ENCODE measurements at regions not wholly inside any gene's neighbourhood (a gene's known extent, or its start where the extent isn't known, plus 50 kb on each side); places are given as distances from the start of the nearest gene placed in this dataset.

GRCh38 chr3:178381555-178381954, 154.7 kb upstream of the KCNMB2 start:
- Histone ChIP-seq H3K9me3 (no peaks in the 10 kb centered on the region), H3K27me3 (no peaks in the 10 kb centered on the region), H3K4me3 (no peak overlapping the region), H3K4me1 (ENCODE audit: insufficient read depth) (peaks cover 2% of the 10 kb centered on the region), H3K36me3 (no peaks in the 10 kb centered on the region), H3K27ac (no peak overlapping the region)
- TF ChIP-seq CTCF (IDR thresholded peaks at IDR 0.05): no peak
- intact Hi-C loops (cut with DNase I): no loop called here
- WGBS, 3 donors: 86 to 95% (median 90%) methylated on average over 1 of the region's 1 CpG
- DNase-seq: no peak

DNA sequence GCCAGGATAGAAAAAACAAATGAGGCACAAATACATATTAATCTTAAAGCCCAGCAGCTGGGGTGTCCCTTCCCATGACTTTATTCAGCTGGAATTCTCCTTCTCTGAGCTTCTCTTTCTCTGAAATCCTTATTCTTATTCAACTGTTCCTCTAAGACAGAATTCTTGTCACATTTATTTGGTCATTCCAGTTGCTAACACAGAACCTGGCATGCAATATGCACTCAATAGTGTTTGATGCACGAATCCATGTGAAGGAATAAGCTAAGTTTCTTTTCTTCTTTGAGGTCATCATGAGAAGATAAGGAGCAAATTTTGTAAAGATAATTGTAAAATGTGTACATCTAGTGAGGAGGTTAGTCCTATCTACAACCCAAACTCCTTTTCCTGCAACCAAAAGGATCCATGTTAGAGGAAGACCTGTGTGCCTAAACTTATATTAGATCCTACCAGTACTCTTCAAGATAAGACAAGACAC, 154.2 kb upstream of the KCNMB2 start:
- no peak overlapping the region for H3K27ac ChIP-seq
- peaks cover 2% of the 10 kb centered on the region for H3K4me1 ChIP-seq (ENCODE audit: insufficient read depth)
- H3K27me3 ChIP-seq: no peaks in the 10 kb centered on the region
- intact Hi-C loops (cut with DNase I): no loop called here
- 79 to 91% (median 89%) methylated on average over 1 of the region's 1 CpG for WGBS, 3 donors
- no peaks in the 10 kb centered on the region for H3K9me3 ChIP-seq
- TF ChIP-seq EP300 (IDR thresholded peaks at IDR 0.05) (no peak), CTCF (IDR thresholded peaks at IDR 0.05) (no peak), POLR2A (IDR thresholded peaks at IDR 0.05) (no peak)
- no peaks in the 10 kb centered on the region for H3K36me3 ChIP-seq
- H3K4me3 ChIP-seq: no peak overlapping the region
- DNase-seq: no peak

DNA sequence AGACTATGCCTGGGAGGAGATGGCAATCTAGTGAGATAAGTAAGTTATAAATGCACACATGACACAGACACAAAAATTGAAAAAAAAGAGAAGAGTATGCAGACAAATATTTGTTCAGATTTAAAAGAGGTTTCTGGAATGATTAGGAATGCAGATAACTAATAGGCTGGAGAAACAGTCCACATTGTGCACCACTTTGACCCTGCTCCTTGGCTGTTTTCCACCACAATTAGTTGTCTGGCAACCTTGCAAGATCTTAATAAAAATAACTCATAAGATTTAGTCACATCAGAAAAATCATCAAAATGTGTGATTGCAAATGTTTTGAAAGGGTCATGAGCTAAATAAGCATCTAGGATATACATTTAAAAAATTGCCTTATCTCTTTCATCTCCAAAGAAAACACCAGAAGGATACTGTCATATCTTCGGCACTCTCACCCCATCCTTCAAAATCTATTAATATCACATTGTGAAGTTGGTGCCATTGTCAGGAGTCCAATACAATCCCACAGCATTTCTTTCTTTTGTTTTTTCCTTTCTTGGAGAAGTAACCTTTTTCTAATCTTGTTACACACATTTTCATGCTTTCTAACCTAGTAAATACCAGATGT, 153.7 kb upstream of the KCNMB2 start:
- no peak overlapping the region for H3K27ac ChIP-seq
- H3K4me1 ChIP-seq (ENCODE audit: insufficient read depth): peaks cover 2% of the 10 kb centered on the region
- H3K9me3 ChIP-seq: no peaks in the 10 kb centered on the region

DNA sequence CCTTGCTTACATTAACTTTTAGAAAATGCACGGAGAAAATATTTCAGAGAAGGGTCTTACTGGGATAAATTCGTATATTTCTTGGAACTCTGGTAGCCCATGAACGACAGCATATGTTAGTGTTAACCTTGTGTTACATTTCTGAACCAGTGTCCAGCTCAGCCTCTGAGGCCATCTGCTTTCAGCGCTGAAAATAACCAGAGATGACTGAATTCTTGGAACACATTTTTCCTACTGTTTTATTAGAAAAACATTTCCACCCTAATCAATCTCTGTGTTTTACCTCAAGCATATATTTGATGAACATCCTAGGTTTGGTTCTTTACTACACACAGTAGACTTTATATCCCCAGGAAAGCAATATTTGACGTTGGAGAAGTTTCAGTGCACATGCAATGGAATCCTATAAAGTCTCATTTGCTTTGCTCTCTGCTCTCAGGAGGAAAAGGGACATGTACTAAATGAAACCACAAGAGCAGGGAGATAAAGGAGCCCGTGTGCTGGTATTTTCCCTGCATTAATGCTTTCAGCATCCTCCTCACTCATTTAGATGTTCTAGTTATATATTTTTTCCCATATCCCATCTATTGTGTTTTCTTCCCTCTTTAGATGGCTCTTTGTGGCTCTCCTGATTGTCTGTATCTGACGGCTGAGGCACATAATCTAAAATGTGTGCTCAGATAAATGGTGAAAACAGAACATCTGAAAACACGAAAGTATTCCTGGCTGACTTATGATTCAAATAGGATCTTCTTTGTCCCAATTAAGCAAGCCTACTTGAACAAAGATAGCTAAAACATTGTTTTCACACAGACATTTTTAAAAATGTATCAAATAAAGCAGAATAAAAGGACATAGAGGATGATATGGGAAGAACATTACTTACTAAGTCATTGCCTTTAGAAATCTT, 151.7 kb upstream of the KCNMB2 start:
- no peak for DNase-seq
- peaks cover 2% of the 10 kb centered on the region for H3K4me1 ChIP-seq (ENCODE audit: insufficient read depth)
- H3K27me3 ChIP-seq: no peaks in the 10 kb centered on the region
- no peaks in the 10 kb centered on the region for H3K9me3 ChIP-seq
- TF ChIP-seq POLR2A (IDR thresholded peaks at IDR 0.05) (no peak), EP300 (IDR thresholded peaks at IDR 0.05) (no peak), CTCF (IDR thresholded peaks at IDR 0.05) (no peak)
- H3K36me3 ChIP-seq: no peaks in the 10 kb centered on the region
- intact Hi-C loops (cut with DNase I): no loop called here
- H3K4me3 ChIP-seq: no peak overlapping the region
- H3K27ac ChIP-seq: no peak overlapping the region
- 22 to 31% (median 23%) methylated on average over 8 of the region's 8 CpGs for WGBS, 3 donors

More for the DNA sequence above, 153.7 kb upstream of the KCNMB2 start:
- WGBS, 3 donors: 22 to 32% (median 23%) methylated on average over 1 of the region's 1 CpG
- intact Hi-C loops (cut with DNase I): no loop called here
- H3K36me3 ChIP-seq: no peaks in the 10 kb centered on the region
- H3K4me3 ChIP-seq: no peak overlapping the region
- TF ChIP-seq POLR2A (IDR thresholded peaks at IDR 0.05) (no peak), EP300 (IDR thresholded peaks at IDR 0.05) (no peak), CTCF (IDR thresholded peaks at IDR 0.05) (no peak)
- no peaks in the 10 kb centered on the region for H3K27me3 ChIP-seq
- no peak for DNase-seq

All from ovary (tissue), 7 donors.